Muscle of leg (tissue), 3 donors: ENCODE measurements at regions not wholly inside any gene's neighbourhood (a gene's known extent, or its start where the extent isn't known, plus 50 kb on each side); places are given as distances from the start of the nearest gene placed in this dataset.

Experiments used
- DNase-seq: peaks from one replicate; pipeline ENCODE4 v3.0.0; 2013
- H3K27ac ChIP-seq: one replicate; pipeline ENCODE4 v1.5.1; 2013; ENCODE audit warnings: mild to moderate bottlenecking, low read length, control low read depth
- H3K27me3 ChIP-seq: one replicate; pipeline ENCODE4 v1.6.1; 2013; ENCODE audit warnings: low read length; ENCODE audit not compliant: control insufficient read depth, insufficient read depth
- H3K36me3 ChIP-seq: one replicate; pipeline ENCODE4 v1.6.1; 2013; ENCODE audit warnings: low read length; ENCODE audit not compliant: control insufficient read depth, insufficient read depth
- H3K4me1 ChIP-seq: one replicate; pipeline ENCODE4 v1.6.1; 2013; ENCODE audit warnings: low read length; ENCODE audit not compliant: control insufficient read depth, insufficient read depth
- H3K4me3 ChIP-seq: one replicate; pipeline ENCODE4 v1.5.1; 2013; ENCODE audit warnings: low read length, control low read depth
- H3K9me3 ChIP-seq: replicated peaks from 2 replicates; pipeline ENCODE4 v1.6.1; 2013; ENCODE audit warnings: low read depth, low read length; ENCODE audit not compliant: control insufficient read depth
- WGBS: methylation state at CpG from one replicate; pipeline ENCODE4 v1.1.5; 2013; ENCODE audit warnings: missing lambda C conversion rate; ENCODE audit not compliant: insufficient coverage; 5-methylcytosine and 5-hydroxymethylcytosine counted together

DNA sequence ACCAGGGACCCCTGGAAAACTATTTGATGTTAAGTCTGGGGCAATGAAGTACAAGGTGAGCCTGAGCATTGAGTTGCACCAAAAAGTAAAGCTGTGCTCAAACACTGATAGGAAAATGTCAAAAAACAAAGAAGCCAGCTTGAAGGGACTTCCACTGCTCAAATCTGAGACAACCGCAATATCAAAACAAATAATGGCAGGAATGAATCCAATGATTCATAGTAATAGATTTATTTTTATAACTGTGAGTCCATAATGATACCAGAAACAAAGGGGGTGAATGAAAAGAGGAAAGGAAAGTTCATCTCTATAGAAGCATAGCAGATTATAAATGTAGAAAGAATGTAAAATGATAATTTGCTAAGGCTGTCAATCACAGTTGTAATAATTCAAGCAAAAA is 237.3 kb upstream of the ZBTB20 start:
- no CpG with 5 or more reads among the region's 1 CpG for WGBS
- H3K27me3 ChIP-seq: no peaks in the 10 kb centered on the region
- no peaks in the 10 kb centered on the region for H3K36me3 ChIP-seq
- peaks cover 6% of the 10 kb centered on the region for H3K4me1 ChIP-seq
- H3K27ac ChIP-seq: no peak overlapping the region
- no peak overlapping the region for H3K4me3 ChIP-seq
- no peaks in the 10 kb centered on the region for H3K9me3 ChIP-seq
- no peak for DNase-seq

DNA sequence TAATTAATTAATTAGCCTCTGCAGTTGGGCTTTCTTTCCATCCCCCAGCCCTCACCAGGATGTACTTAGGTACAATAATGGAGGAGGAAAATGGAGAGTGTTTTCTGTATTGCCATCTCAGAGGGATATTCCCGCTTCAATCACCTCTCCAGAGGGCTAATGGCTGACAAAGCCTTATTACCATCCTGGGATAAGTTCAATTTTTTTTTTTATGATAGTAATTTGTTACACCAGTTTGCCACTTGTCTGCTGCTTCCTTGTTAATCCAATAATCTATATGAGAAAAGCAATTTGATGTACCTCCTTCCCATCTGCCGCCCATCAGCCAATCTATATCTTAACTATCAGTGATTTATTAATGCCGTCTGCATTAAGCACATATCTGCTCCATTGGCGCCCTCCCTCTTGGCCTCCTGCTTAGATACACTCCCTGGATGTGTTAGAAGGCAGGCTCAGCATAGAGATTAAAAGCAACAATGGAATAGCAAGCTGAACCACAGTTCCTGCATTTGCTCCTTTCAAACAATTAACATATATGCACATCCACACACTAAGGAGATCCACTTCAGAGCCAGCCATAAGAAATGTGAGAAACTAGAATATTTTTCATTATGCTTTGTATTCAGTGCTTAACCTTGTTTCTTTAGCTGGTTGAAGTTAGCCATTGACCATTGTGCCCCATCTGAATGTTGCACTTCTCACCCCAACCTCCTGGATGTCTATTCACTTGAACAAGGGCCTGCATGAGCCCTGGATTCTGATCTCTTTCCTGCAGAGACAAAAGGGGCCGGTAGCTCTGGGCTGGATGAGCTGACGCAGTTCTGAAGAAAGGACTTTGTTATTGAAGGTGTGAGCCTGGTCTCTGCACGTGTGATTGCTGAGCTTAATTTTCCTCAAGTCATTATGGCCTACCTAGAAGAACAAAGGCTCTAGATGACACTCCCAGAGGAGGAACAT is 237.3 kb upstream of the GAP43 start:
- no peaks in the 10 kb centered on the region for H3K36me3 ChIP-seq
- no peak for DNase-seq
- no peaks in the 10 kb centered on the region for H3K9me3 ChIP-seq
- H3K4me3 ChIP-seq: no peak overlapping the region
- no CpG with 5 or more reads among the region's 7 CpGs for WGBS
- peaks cover 6% of the 10 kb centered on the region for H3K4me1 ChIP-seq
- no peaks in the 10 kb centered on the region for H3K27me3 ChIP-seq
- H3K27ac ChIP-seq: no peak overlapping the region

DNA sequence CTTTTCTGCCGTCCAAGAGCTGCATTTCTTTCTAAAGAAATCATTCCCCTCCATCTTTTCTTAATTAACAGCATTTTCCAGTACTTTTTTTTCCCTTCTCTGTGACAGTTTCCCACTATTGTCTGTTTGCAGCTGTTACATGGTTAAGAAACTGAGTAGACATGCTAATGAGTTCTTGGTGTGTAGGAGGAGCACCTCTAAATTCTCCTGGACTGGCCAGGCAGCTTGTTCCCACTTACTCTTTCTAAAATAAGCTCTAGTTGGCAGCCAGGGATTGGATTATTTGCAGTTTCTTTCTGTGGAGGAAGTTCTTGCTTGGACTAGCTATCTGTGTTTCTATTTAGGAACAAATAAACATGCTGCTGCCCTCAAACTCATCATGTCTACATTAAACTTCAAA is 235.1 kb upstream of the GAP43 start:
- H3K4me3 ChIP-seq: no peak overlapping the region
- no peaks in the 10 kb centered on the region for H3K9me3 ChIP-seq
- H3K27ac ChIP-seq: peak overlapping the region; percentile 63
- H3K4me1 ChIP-seq: peaks cover 6% of the 10 kb centered on the region
- DNase-seq: peak; percentile 83
- H3K27me3 ChIP-seq: no peaks in the 10 kb centered on the region
- H3K36me3 ChIP-seq: no peaks in the 10 kb centered on the region
- WGBS: no CpG with 5 or more reads among the region's 1 CpG

DNA sequence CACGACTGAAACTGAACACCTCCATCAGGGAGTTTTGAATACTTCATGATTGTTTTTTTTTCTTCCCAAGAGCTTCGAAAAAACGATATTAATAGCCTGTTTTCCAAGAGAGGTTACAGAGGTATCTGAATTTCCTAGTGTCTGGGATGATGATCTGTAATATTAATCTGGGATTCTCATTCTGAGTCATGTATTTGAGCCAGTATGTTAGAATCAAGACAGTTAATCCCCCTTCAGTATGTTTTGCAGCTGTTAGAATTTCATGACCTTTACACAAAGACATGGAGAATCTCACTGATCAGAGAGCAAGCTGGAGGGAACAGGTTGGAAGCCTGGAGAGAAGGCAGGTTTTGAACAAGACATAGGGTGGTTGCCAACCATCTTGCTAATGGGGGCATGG is 234.5 kb upstream of the GAP43 start:
- peaks cover 6% of the 10 kb centered on the region for H3K4me1 ChIP-seq
- no peaks in the 10 kb centered on the region for H3K9me3 ChIP-seq
- peak; percentile 77 for DNase-seq
- no CpG with 5 or more reads among the region's 3 CpGs for WGBS
- no peaks in the 10 kb centered on the region for H3K36me3 ChIP-seq
- H3K27ac ChIP-seq: peak overlapping the region; percentile 63
- H3K4me3 ChIP-seq: no peak overlapping the region
- H3K27me3 ChIP-seq: no peaks in the 10 kb centered on the region

DNA sequence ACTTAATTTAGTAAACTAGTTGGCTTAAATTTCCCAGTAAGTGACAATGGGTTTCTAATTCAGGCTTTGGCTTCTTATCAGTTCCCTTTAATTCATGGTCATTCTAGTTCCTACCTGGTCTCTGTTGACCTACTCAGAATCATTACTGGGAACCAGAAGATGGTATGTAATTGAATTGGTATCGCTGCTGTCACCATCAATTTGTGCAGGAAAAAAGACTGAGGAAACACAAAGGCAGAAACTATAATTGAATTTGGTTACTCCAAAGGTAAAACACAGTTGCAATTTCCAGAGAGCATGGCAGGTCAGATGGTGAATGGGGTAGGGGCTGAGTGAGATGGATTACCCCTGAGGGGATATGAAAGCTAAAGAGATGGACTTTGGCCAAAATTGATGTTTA is 226.5 kb upstream of the GAP43 start:
- Histone ChIP-seq H3K27me3 (no peaks in the 10 kb centered on the region), H3K36me3 (no peaks in the 10 kb centered on the region), H3K4me3 (no peak overlapping the region), H3K4me1 (no peaks in the 10 kb centered on the region), H3K27ac (no peak overlapping the region), H3K9me3 (no peaks in the 10 kb centered on the region)
- DNase-seq: no peak
- WGBS: 80% methylated on average over 1 of the region's 1 CpG

DNA sequence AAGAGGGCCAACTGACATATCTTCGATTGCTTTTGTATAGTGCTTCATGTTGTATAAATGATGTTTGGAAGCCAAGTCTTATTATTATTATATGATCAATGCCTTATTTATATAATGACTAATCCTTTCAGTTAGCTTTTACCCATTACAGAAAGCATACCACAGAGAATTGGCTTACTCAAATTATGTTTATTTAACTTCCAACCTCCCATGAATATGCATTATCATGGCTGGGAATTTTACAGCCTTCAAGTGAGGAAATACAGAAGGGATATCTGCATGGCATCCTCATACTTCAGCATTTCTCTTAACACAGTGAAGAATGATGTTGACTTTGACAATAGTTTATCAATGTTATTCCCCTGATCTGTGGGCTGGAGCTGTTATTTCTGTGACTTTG is 225.9 kb upstream of the GAP43 start:
- no peaks in the 10 kb centered on the region for H3K27me3 ChIP-seq
- H3K9me3 ChIP-seq: no peaks in the 10 kb centered on the region
- DNase-seq: no peak
- no peak overlapping the region for H3K4me3 ChIP-seq
- no peaks in the 10 kb centered on the region for H3K4me1 ChIP-seq
- no CpG with 5 or more reads among the region's 1 CpG for WGBS
- H3K36me3 ChIP-seq: no peaks in the 10 kb centered on the region
- H3K27ac ChIP-seq: no peak overlapping the region

DNA sequence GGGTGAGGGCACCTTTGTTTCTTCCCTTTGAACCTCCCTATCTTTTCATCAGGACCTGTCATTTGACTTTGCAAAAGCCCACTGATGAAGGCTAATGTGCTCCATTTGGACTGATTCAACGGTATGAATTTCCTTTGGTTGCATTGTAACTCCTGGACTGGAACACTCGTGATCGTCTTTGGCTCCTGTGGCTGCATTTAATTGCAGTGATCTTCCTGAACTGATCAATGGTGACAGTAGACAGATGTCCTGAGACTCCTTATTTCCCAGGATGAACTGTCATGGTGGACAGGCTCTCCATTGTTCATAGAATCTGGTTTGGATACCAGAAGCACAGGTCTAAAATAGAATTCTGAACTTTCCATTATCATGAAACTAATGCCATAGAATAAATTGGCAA is 224.8 kb upstream of the GAP43 start:
- Histone ChIP-seq H3K27ac (no peak overlapping the region), H3K36me3 (no peaks in the 10 kb centered on the region), H3K27me3 (no peaks in the 10 kb centered on the region), H3K9me3 (no peaks in the 10 kb centered on the region), H3K4me1 (no peaks in the 10 kb centered on the region), H3K4me3 (no peak overlapping the region)
- DNase-seq: no peak
- WGBS: 82% methylated on average over 3 of the region's 3 CpGs

DNA sequence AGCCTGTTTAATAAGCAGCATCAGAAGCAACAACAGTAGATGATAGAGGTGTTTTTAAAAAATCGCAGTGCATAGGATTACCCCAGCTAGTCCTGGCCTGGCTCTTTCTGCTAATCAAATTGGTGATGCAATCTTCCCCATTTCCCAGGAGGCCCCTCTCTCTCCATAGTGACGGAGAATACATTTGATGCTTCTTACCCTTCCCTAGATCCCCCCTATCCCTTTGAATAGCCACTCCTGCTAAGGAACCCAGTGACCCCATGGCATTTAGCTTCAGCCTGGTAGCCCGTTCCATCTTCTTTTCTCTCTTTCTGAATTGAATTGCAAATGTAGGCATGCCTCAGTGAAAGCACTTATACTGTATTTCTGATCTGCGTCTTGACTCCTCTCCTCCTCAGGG is 223.6 kb upstream of the GAP43 start:
- no peak for DNase-seq
- WGBS: 61% methylated on average over 2 of the region's 4 CpGs
- H3K27ac ChIP-seq: no peak overlapping the region

DNA sequence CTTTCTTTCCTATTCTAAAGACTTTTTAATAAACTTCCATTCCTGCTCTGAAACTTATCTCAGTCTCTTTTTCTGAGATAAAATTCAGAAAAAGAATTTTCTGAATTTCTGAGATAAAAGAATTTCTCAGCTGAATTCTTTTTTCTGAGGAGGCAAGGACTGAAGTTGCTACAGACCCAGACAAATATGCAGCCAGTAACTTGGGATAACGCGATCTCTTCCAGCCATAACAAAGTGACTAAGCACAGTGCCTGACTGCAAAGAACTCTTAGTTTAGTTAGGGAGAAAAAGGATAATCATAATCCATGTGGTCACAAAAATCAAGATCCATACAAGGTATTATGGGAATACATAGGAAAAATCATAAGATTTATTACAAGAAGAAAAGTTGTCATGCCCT is 222.0 kb upstream of the GAP43 start:
- Histone ChIP-seq H3K9me3 (no peaks in the 10 kb centered on the region), H3K27ac (no peak overlapping the region), H3K4me1 (peaks cover 2% of the 10 kb centered on the region), H3K36me3 (no peaks in the 10 kb centered on the region), H3K4me3 (no peak overlapping the region), H3K27me3 (no peaks in the 10 kb centered on the region)
- no peak for DNase-seq
- no CpG with 5 or more reads among the region's 2 CpGs for WGBS

More for the DNA sequence above, 223.6 kb upstream of the GAP43 start:
- no peaks in the 10 kb centered on the region for H3K4me1 ChIP-seq
- H3K9me3 ChIP-seq: no peaks in the 10 kb centered on the region
- no peaks in the 10 kb centered on the region for H3K27me3 ChIP-seq
- H3K4me3 ChIP-seq: no peak overlapping the region
- H3K36me3 ChIP-seq: no peaks in the 10 kb centered on the region

DNA sequence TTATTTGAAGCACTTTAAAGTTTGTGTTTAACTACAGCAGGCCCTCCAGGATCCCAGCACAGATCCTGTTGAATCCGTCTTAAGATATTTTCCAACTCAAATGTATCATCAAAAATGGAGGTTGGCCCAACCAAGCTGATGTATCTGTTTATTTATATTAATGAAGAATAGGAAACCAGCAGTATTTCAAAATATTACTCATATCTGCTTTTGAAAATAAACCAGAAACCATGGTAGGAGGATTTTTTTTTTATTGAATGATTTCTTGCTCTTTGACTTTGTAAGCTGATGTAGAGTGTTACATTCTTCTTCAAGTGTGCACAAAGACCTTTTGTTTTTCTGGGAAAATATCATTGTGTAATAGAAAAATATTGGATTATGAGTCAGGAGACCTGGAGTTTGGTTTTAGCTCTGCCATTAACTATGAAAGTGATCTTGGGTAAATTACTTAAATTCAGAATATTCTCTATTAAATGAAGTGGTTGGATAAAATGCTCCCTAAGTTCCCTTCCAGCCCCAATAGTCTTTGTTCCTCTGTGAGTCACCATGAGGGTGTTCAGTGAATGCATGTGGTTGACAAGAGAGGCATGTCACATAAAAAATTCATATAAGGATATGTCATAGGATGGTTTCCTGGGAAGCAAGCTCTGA is 221.3 kb upstream of the GAP43 start:
- Histone ChIP-seq H3K4me1 (peaks cover 2% of the 10 kb centered on the region), H3K27me3 (no peaks in the 10 kb centered on the region), H3K4me3 (no peak overlapping the region), H3K36me3 (no peaks in the 10 kb centered on the region), H3K27ac (no peak overlapping the region), H3K9me3 (no peaks in the 10 kb centered on the region)
- DNase-seq: no peak
- WGBS: no CpG with 5 or more reads among the region's 1 CpG
